GM21381 (cell line): ENCODE measurements at regions not wholly inside any gene's neighbourhood (a gene's known extent, or its start where the extent isn't known, plus 50 kb on each side); places are given as distances from the start of the nearest gene placed in this dataset.
"Not testable (repeated sequence)": the region's sequence is repeated elsewhere in the genome, so short reads cannot be mapped to it uniquely, and the experiment has no call there.

ENCODE experiments used
- ATAC-seq: cut with Tn5 transposase; IDR thresholded peaks from one replicate; pipeline ENCODE4 v1.9.1; 2021; ENCODE audit warnings: mild to moderate bottlenecking, moderate library complexity; ENCODE audit not compliant: unreplicated experiment

DNA sequence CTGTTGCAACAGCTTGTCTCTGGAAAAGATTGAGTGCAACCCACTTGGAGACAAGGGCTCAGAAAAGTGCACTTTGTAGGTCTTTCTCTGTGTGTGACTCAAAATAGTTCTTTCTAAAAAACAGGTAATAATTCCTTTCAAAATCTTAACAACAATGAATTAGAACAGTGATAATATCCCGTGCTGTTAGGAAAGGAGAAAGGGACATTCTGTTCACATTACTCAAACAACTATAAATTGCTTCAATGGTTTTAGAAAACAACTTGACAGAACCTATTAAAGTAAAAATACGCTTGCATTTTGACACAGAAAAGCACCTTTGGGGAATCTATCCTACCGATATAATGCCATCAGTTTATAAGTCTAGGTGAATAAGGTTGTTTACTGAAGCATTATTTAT, 468.1 kb upstream of the DPP6 start:
- no peak for ATAC-seq

DNA sequence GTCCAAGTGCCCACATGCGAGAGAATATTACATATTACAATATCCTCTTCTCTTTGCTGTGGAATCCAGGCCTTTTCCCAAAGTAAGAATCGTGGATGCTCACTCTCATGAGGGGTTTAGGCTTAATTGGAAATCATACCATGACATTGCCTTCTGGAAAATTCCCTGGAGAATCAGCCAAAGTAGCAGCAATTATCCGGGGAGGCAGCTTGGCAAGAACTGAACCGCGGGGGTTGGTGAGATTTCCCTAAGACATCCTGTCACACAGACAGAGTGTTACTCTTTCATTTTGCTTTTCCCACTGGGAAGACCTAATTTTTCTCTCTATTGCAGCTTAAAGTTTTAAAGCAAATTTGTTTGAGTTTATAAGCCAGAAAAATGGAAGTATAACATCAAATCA, 463.6 kb upstream of the DPP6 start:
- no peak for ATAC-seq

DNA sequence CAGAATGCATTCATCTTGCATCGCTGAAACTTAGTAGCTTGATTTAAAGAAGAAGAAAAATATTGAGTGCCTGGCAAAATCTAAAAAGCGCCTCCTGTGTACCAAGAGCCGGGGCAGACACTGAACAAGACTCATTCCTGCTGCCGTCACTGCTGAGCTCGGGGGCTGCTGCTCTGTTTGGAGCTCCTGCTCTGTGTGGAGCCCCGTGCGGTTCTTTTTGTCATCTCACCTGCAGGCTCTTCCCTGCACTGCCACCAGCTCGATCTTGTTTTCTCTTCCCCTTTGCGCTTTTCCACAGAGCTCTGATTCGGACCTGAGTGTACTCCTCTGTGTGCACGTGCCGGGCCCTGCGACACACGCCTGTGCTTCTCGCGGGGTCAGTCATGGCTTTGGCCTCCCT, 462.1 kb upstream of the DPP6 start:
- ATAC-seq = no peak

GRCh38 chr7:153590571-153590970, 461.6 kb upstream of the DPP6 start:
- ATAC-seq = no peak

GRCh38 chr7:153607354-153607753, 444.8 kb upstream of the DPP6 start:
- ATAC-seq = no peak

GRCh38 chr7:153616711-153617325, 435.4 kb upstream of the DPP6 start:
- no peak for ATAC-seq

GRCh38 chr7:153627323-153627722, 424.9 kb upstream of the DPP6 start:
- no peak for ATAC-seq

- no peak for ATAC-seq
Observed at GRCh38 chr7:153628406-153628805, 423.8 kb upstream of the DPP6 start.

GRCh38 chr7:153628825-153629224, 423.4 kb upstream of the DPP6 start:
- ATAC-seq = no peak

- ATAC-seq = no peak
Observed at GRCh38 chr7:153638821-153639435, 413.3 kb upstream of the DPP6 start.

DNA sequence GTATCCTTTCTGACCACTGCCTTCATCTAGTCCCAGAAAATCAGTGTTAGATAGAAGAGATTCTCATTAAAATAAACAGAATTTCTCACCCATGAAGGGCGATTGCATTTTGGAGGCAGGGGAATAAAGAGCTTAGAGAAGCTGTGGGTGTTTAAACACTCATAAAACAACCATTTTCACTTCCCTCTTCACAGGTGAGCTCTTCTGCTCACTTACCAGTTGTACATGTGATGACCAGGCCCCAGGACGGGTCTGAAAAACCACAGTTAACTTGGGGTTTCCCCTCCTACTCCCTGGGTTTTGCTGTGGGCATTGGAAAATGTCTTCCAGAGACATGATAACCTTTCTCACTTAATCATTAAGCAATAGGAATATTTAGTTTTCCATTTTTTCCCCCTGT, 411.6 kb upstream of the DPP6 start:
- ATAC-seq = no peak

- no peak for ATAC-seq
Observed at GRCh38 chr7:153641199-153641598, 411.0 kb upstream of the DPP6 start.

DNA sequence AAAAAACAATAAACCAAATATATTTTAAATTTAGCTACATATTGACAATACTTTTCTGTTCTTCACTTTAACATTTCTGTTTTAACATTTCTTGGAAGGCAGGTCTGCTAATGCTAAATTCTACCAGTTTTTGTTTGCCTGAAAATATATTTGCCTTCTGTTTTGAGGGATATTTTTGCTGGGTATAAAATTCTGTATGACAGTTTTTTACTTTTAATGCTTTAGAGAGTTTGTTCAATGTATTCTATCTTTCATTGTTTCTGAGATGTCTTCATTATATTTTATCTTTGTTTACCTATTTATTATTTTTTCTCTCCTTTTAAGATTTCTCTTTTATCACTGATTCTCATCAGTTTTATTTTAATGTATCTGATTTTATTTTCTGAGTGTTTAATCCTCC, 409.2 kb upstream of the DPP6 start:
- no peak for ATAC-seq

- ATAC-seq = no peak
Observed at GRCh38 chr7:153657182-153657800, 394.9 kb upstream of the DPP6 start.

DNA sequence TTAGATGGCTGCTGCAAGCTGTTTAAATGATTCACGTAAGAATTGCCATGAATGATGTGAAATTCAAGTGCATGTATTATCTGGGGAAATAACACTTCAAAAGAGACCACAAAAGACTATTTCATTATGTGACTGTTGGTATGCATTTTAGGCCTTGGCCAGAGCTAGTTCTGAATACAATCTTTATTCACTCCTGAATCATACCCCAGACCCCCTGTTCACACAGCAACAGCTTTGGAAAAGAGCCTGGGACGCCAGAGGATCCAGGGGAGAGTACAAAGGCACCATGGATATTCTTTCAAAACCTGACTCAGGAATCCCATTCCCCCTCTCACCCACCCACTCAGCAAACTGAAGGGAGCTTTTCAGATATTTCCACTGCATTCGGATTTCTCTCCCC, 377.1 kb upstream of the DPP6 start:
- no peak for ATAC-seq

GRCh38 chr7:153682628-153683027, 369.6 kb upstream of the DPP6 start:
- no peak for ATAC-seq

GRCh38 chr7:153696242-153696641, 356.0 kb upstream of the DPP6 start:
- ATAC-seq = no peak

DNA sequence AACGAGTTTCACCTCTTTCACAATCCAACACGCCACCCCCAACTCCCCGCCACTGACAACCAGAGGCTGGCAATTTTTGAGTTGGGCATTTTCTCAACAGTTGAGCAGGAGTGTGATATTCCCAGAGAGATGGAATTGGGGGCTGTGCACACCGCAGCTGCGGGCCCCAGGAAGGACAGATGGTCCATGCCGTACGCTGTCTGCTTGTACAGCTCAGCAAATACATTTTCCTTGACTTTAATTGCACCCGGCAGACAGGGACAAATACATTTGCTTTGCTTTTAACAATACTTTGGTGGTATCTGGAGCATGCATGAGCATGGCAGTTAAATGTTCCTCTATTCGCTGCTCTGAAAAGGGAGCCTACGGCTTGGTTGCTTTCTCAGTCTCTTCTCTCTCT, 354.2 kb upstream of the DPP6 start:
- ATAC-seq = no peak

DNA sequence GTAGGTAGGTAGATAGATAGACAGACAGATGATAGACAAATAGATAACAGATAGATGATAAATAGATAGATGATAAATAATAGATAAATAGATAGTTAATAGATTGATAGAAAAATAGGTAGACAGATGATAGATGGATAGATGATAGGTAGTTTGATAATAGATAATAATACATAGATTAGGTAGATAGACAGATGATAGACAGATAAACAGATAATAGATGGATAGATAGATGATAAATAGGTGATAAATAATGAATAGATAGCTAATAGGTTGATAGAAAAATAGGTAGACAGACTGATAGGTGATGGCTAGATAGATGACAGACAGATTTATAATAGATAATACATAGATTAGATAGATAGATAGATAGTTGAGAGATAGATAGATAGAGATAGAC, 350.5 kb upstream of the DPP6 start:
- ATAC-seq = no peak

GRCh38 chr7:153723892-153724291, 328.3 kb upstream of the DPP6 start:
- ATAC-seq = not testable (repeated sequence)

GRCh38 chr7:153731504-153731903, 320.7 kb upstream of the DPP6 start:
- ATAC-seq = not testable (repeated sequence)

DNA sequence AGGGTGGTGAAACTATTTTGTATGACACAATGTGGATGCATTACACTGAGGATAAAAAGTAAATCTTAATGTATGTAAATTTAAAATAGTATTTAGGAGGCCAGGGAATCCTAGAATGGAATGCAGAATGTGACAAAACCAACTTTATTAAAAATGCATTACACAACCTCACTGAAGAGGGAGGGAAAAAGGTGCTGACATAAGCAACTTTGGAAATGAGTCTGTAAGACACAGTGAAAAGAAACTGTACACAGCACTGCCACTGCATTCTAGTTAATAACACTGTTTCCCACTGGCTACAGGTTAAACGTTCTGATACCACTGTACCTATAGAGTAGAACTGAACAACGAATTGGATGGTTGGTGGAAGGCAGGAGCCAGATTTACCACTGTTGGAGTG, 308.8 kb upstream of the DPP6 start:
- ATAC-seq = not testable (repeated sequence)

DNA sequence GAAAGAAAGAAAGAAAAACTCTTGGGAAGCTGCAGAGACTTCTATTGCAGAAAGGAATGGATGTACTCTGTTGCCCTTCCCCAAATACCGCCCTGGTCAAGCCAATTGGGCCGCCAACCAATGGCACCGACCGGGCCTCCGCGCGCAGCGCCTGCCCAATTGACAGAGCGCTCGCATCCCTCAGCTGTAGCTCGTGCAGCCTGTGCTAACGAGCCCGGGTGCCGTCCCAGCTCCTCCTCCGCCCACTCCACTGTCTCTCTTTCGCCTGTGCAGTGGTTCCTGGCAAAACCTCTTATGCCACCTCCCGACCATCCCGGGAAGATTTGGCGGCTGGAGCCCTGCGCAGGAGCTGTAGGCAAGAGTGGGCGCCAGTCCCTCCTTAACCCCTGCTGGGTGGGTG, 304.2 kb upstream of the DPP6 start:
- ATAC-seq = not testable (repeated sequence)
